PFSK-1 (cell line): ENCODE measurements at regions not wholly inside any gene's neighbourhood (a gene's known extent, or its start where the extent isn't known, plus 50 kb on each side); places are given as distances from the start of the nearest gene placed in this dataset.

ENCODE experiments used
- POLR2AphosphoS5 ChIP-seq: IDR thresholded peaks from 2 replicates; pipeline ENCODE4 v1.6.1; 2012; ENCODE audit warnings: low read depth, mild to moderate bottlenecking, control low read depth, low read length, moderate library complexity
- SIN3A ChIP-seq: IDR thresholded peaks from 2 replicates; pipeline ENCODE4 v1.6.1; 2012; ENCODE audit warnings: mild to moderate bottlenecking, low read length, moderate library complexity, borderline replicate concordance; ENCODE audit not compliant: insufficient read depth
- TAF1 ChIP-seq: IDR thresholded peaks from 2 replicates; pipeline ENCODE4 v1.6.1; 2012; ENCODE audit warnings: low read length, control low read depth, borderline replicate concordance; ENCODE audit not compliant: insufficient read depth
- TF ChIP-seq, protein P1 (sequence below), 2 experiments: IDR thresholded peaks; 2 replicates each; pipeline versions ENCODE4 v1.6.1 to v1.8.0; 2011 to 2012; ENCODE audit warnings: low read depth in 2 of 2, low read length in 2 of 2, control low read depth in 1 of 2, inconsistent platforms in 1 of 2, mild to moderate bottlenecking in 1 of 2, moderate library complexity in 1 of 2; ENCODE audit not compliant: insufficient read depth in 1 of 2

DNA sequence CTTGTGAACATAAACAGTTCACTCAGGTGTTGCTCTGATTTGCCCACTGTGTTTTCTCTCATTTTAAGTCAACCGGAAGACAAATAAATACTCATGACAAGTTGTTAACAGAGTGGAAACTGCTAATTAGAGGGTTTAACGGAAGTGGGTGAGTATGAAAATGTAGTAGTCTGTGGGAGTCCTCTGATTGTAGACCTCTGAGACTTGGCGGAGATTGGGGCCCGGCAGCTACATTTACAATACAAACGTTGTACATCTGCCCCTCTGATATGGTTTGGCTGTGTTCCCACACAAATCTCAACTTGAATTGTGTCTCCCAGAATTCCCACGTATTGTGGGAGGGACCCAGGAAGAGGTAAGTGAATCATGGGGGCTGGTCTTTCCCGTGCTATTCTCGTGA, 107.3 kb upstream of the FAM98A start:
- TF ChIP-seq TAF1, result peak; percentile 18; the same call in 1 of the 2 replicates
- TF ChIP-seq POLR2AphosphoS5, result no peak
- no peak for TF ChIP-seq SIN3A
- TF ChIP-seq, protein P1, sequence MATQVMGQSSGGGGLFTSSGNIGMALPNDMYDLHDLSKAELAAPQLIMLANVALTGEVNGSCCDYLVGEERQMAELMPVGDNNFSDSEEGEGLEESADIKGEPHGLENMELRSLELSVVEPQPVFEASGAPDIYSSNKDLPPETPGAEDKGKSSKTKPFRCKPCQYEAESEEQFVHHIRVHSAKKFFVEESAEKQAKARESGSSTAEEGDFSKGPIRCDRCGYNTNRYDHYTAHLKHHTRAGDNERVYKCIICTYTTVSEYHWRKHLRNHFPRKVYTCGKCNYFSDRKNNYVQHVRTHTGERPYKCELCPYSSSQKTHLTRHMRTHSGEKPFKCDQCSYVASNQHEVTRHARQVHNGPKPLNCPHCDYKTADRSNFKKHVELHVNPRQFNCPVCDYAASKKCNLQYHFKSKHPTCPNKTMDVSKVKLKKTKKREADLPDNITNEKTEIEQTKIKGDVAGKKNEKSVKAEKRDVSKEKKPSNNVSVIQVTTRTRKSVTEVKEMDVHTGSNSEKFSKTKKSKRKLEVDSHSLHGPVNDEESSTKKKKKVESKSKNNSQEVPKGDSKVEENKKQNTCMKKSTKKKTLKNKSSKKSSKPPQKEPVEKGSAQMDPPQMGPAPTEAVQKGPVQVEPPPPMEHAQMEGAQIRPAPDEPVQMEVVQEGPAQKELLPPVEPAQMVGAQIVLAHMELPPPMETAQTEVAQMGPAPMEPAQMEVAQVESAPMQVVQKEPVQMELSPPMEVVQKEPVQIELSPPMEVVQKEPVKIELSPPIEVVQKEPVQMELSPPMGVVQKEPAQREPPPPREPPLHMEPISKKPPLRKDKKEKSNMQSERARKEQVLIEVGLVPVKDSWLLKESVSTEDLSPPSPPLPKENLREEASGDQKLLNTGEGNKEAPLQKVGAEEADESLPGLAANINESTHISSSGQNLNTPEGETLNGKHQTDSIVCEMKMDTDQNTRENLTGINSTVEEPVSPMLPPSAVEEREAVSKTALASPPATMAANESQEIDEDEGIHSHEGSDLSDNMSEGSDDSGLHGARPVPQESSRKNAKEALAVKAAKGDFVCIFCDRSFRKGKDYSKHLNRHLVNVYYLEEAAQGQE (IDR thresholded peaks at IDR 0.05; ENCODE audit: insufficient read depth in 1 of 2, low read depth in 2 of 2, low read length in 2 of 2), result no peak
